Suprapubic skin (tissue), 4 donors: ENCODE measurements at regions not wholly inside any gene's neighbourhood (a gene's known extent, or its start where the extent isn't known, plus 50 kb on each side); places are given as distances from the start of the nearest gene placed in this dataset.

Source experiments
- DNase-seq, 2 donors: peaks; one replicate each; pipeline ENCODE4 v3.0.0-alpha.2; 2019; ENCODE audit warnings: low spot score in 2 of 2
- H3K27ac ChIP-seq: fragments of 200-600 bp; sonication (generic); one replicate; pipeline ENCODE4 v1.5.1; 2019
- H3K27me3 ChIP-seq: fragments of 200-600 bp; sonication (generic); one replicate; pipeline ENCODE4 v1.5.1; 2019
- H3K36me3 ChIP-seq: fragments of 200-600 bp; sonication (generic); one replicate; pipeline ENCODE4 v1.5.1; 2019
- H3K4me1 ChIP-seq: fragments of 200-600 bp; sonication (generic); one replicate; pipeline ENCODE4 v1.5.1; 2019
- H3K4me3 ChIP-seq: fragments of 200-600 bp; sonication (generic); one replicate; pipeline ENCODE4 v1.5.1; 2019; ENCODE audit warnings: mild to moderate bottlenecking
- H3K9me3 ChIP-seq: fragments of 200-600 bp; sonication (generic); one replicate; pipeline ENCODE4 v1.5.1; 2019
- CTCF ChIP-seq, 2 donors: fragments of 200-600 bp in 1 of 2; fragments of 450-650 bp in 1 of 2; sonication (generic) in 1 of 2; IDR thresholded peaks; one replicate each; pipeline ENCODE4 v1.5.1; 2016 to 2019; ENCODE audit warnings: antibody characterized with exemption in 2 of 2, mild to moderate bottlenecking in 1 of 2, moderate library complexity in 1 of 2
- EP300 ChIP-seq: sonication (generic); formaldehyde crosslinking; IDR thresholded peaks from one replicate; pipeline ENCODE4 v1.6.1; 2017; ENCODE audit warnings: antibody characterized with exemption
- POLR2A ChIP-seq, 2 donors: fragments of 450-650 bp; IDR thresholded peaks; one replicate each; pipeline ENCODE4 v1.6.1; 2017; ENCODE audit warnings: antibody characterized with exemption in 2 of 2, mild to moderate bottlenecking in 2 of 2, moderate library complexity in 2 of 2
- POLR2AphosphoS5 ChIP-seq, 3 donors: sonication (generic); formaldehyde crosslinking; IDR thresholded peaks; one replicate each; pipeline ENCODE4 v1.6.1; 2017; ENCODE audit warnings: antibody characterized with exemption in 3 of 3
- WGBS: methylation state at CpG from one replicate; pipeline ENCODE4 v1.1.5; 2018; 5-methylcytosine and 5-hydroxymethylcytosine counted together

GRCh38 chr10:57699944-57700343 is 567.8 kb downstream of the IPMK start:
- Histone ChIP-seq H3K9me3 (no peaks in the 10 kb centered on the region), H3K27ac (no peak overlapping the region), H3K36me3 (no peaks in the 10 kb centered on the region), H3K4me1 (no peaks in the 10 kb centered on the region), H3K4me3 (no peak overlapping the region), H3K27me3 (no peaks in the 10 kb centered on the region)
- TF ChIP-seq EP300 (no peak), POLR2AphosphoS5 (IDR thresholded peaks at IDR 0.05) (no peak), CTCF (IDR thresholded peaks at IDR 0.05) (no peak), POLR2A (IDR thresholded peaks at IDR 0.05) (no peak)
- WGBS, result 30% methylated on average over 1 of the region's 1 CpG
- no peak for DNase-seq

GRCh38 chr10:57696641-57697040 is 571.1 kb downstream of the IPMK start:
- H3K9me3 ChIP-seq, result no peaks in the 10 kb centered on the region
- WGBS, result 54% methylated on average over 1 of the region's 1 CpG
- no peaks in the 10 kb centered on the region for H3K36me3 ChIP-seq
- no peaks in the 10 kb centered on the region for H3K4me1 ChIP-seq
- no peak overlapping the region for H3K4me3 ChIP-seq
- DNase-seq, result no peak
- H3K27me3 ChIP-seq, result no peaks in the 10 kb centered on the region
- no peak overlapping the region for H3K27ac ChIP-seq
- TF ChIP-seq CTCF (IDR thresholded peaks at IDR 0.05), result no peak
- TF ChIP-seq POLR2A (IDR thresholded peaks at IDR 0.05), result no peak
- TF ChIP-seq POLR2AphosphoS5 (IDR thresholded peaks at IDR 0.05), result no peak
- TF ChIP-seq EP300, result no peak

GRCh38 chr10:57694956-57695608 is 572.6 kb downstream of the IPMK start:
- WGBS, result 78% methylated on average over 3 of the region's 3 CpGs
- H3K36me3 ChIP-seq, result no peaks in the 10 kb centered on the region
- H3K4me3 ChIP-seq, result no peak overlapping the region
- TF ChIP-seq POLR2A (IDR thresholded peaks at IDR 0.05) (no peak), POLR2AphosphoS5 (IDR thresholded peaks at IDR 0.05) (no peak), CTCF (IDR thresholded peaks at IDR 0.05) (no peak), EP300 (no peak)
- no peak overlapping the region for H3K27ac ChIP-seq
- no peak for DNase-seq
- no peaks in the 10 kb centered on the region for H3K4me1 ChIP-seq
- no peaks in the 10 kb centered on the region for H3K27me3 ChIP-seq
- H3K9me3 ChIP-seq, result no peaks in the 10 kb centered on the region

GRCh38 chr10:57692255-57692980 is 575.3 kb downstream of the IPMK start:
- Histone ChIP-seq H3K27ac (no peak overlapping the region), H3K9me3 (no peaks in the 10 kb centered on the region), H3K4me3 (no peak overlapping the region), H3K36me3 (no peaks in the 10 kb centered on the region), H3K27me3 (no peaks in the 10 kb centered on the region), H3K4me1 (no peaks in the 10 kb centered on the region)
- no peak for DNase-seq
- TF ChIP-seq POLR2AphosphoS5 (IDR thresholded peaks at IDR 0.05) (no peak), CTCF (IDR thresholded peaks at IDR 0.05) (no peak), EP300 (no peak), POLR2A (IDR thresholded peaks at IDR 0.05) (no peak)
- 42% methylated on average over 2 of the region's 2 CpGs for WGBS

- no peaks in the 10 kb centered on the region for H3K9me3 ChIP-seq
- no peak for DNase-seq
- H3K36me3 ChIP-seq, result no peaks in the 10 kb centered on the region
- TF ChIP-seq CTCF (IDR thresholded peaks at IDR 0.05), result no peak
- TF ChIP-seq POLR2A (IDR thresholded peaks at IDR 0.05), result no peak
- no peak for TF ChIP-seq POLR2AphosphoS5 (IDR thresholded peaks at IDR 0.05)
- no peak for TF ChIP-seq EP300
- no peak overlapping the region for H3K27ac ChIP-seq
- H3K27me3 ChIP-seq, result no peaks in the 10 kb centered on the region
- no peaks in the 10 kb centered on the region for H3K4me1 ChIP-seq
- no peak overlapping the region for H3K4me3 ChIP-seq
- WGBS, result 86% methylated on average over 5 of the region's 5 CpGs
These were observed 577.9 kb downstream of the IPMK start for GRCh38 chr10:57689596-57690297.
